GM12878 (cell line): ENCODE measurements at regions not wholly inside any gene's neighbourhood (a gene's known extent, or its start where the extent isn't known, plus 50 kb on each side); places are given as distances from the start of the nearest gene placed in this dataset.

ENCODE experiments used
- ATAC-seq: fragments of 200-7000 bp; cut with Tn5 transposase; 3 replicates; pipeline ENCODE4 v1.9.1; 2020; ENCODE audit warnings: mild to moderate bottlenecking, moderate library complexity
- BruUV-seq: library from RNA; stranded (reverse); fragments of 400-500 nt; replicated peaks from 2 replicates; lab custom pipeline; 2021; lab: Mats Ljungman, UMichigan
- CTCF ChIA-PET: fragments of 300-600 bp; sonication (Branson Sonifier 250); formaldehyde crosslinking; extraction: SDS; loops from one replicate; lab custom pipeline; 2021; ENCODE audit warnings: inconsistent platforms; lab: Yijun Ruan, JAX
- POLR2A ChIA-PET: fragments of 350-600 bp; formaldehyde crosslinking; extraction: SDS; loops from one replicate; lab custom pipeline; 2021; ENCODE audit warnings: inconsistent platforms; lab: Charles Lee
- RAD21 ChIA-PET: fragments of 300-600 bp; sonication (Branson Sonifier 250); formaldehyde crosslinking; loops from one replicate; lab custom pipeline; 2023; ENCODE audit warnings: antibody characterized with exemption; ENCODE audit not compliant: unreplicated experiment; lab: Charles Lee
- SMC1A ChIA-PET: fragments of 300-600 bp; sonication (Branson Sonifier 250); formaldehyde crosslinking; loops from one replicate; lab custom pipeline; 2023; ENCODE audit not compliant: unreplicated experiment, uncharacterized antibody; lab: Charles Lee
- DNase-seq: peaks from one replicate; pipeline ENCODE4 v3.0.0-alpha.2; 2011; ENCODE audit warnings: low read depth, low spot score
- FAIRE-seq: peaks from 3 replicates; lab custom pipeline; 2011; peaks lifted over from hg19 to GRCh38; lab: Jason Lieb, UNC
- H2AFZ ChIP-seq: 2 replicates; pipeline ENCODE4 v1.6.0; 2011; ENCODE audit warnings: low read depth, low read length, control low read depth; ENCODE audit not compliant: control insufficient read depth
- H3K27ac ChIP-seq: 2 replicates; pipeline ENCODE4 v1.5.1; 2011; ENCODE audit warnings: control low read depth; ENCODE audit not compliant: control insufficient read depth, insufficient read depth
- H3K27me3 ChIP-seq, 2 experiments: replicated peaks in 1 of 2; 2 replicates each; pipeline versions ENCODE4 v1.6.0 to v1.6.1; 2011; ENCODE audit warnings: low read length in 1 of 2; ENCODE audit not compliant: control insufficient read depth in 2 of 2, insufficient read depth in 2 of 2
- H3K36me3 ChIP-seq, 2 experiments: 2 replicates each; pipeline ENCODE4 v1.5.1; 2011; ENCODE audit warnings: low read length in 1 of 2; ENCODE audit not compliant: control insufficient read depth in 2 of 2, insufficient read depth in 2 of 2
- H3K4me1 ChIP-seq: 2 replicates; pipeline ENCODE4 v1.6.1; 2011; ENCODE audit warnings: mild to moderate bottlenecking, low read length, moderate library complexity, mixed read lengths; ENCODE audit not compliant: control insufficient read depth, insufficient read depth
- H3K4me2 ChIP-seq: 2 replicates; pipeline ENCODE4 v1.6.0; 2011; ENCODE audit warnings: control low read depth; ENCODE audit not compliant: control insufficient read depth, insufficient read depth
- H3K4me3 ChIP-seq: fragments of 200-600 bp; sonication (generic); 2 replicates; pipeline ENCODE4 v1.5.1; 2016
- H3K79me2 ChIP-seq: 2 replicates; pipeline ENCODE4 v1.6.0; 2011; ENCODE audit warnings: low read length; ENCODE audit not compliant: control insufficient read depth, insufficient read depth
- H3K9ac ChIP-seq: 2 replicates; pipeline ENCODE4 v1.8.0; 2011; ENCODE audit warnings: low read length, control low read depth, mixed read lengths; ENCODE audit not compliant: control insufficient read depth, insufficient read depth
- H3K9me3 ChIP-seq: replicated peaks from 3 replicates; pipeline ENCODE4 v1.5.1; 2011; ENCODE audit warnings: mild to moderate bottlenecking, low read length; ENCODE audit not compliant: control insufficient read depth, insufficient read depth
- H4K20me1 ChIP-seq: 2 replicates; pipeline ENCODE4 v1.6.0; 2011; ENCODE audit not compliant: control insufficient read depth, insufficient read depth
- ASH2L ChIP-seq: fragments of 300-600, 200-600 bp; sonication (generic); IDR thresholded peaks from 2 replicates; pipeline ENCODE4 v1.6.1; 2017; ENCODE audit warnings: low read depth, mild to moderate bottlenecking, borderline replicate concordance
- JUND ChIP-seq: IDR thresholded peaks from 2 replicates; pipeline ENCODE4 v1.6.1; 2012; ENCODE audit warnings: low read depth, mild to moderate bottlenecking, low read length, improper control_type of control experiment, moderate library complexity
- KLF5 ChIP-seq: fragments of 450-650 bp; IDR thresholded peaks from 2 replicates; pipeline ENCODE4 v1.6.1; 2014; ENCODE audit warnings: mild to moderate bottlenecking; ENCODE audit not compliant: partially characterized antibody
- MTA2 ChIP-seq: fragments of 450-650 bp; IDR thresholded peaks from 2 replicates; pipeline ENCODE4 v1.6.1; 2016; ENCODE audit warnings: low read depth, mild to moderate bottlenecking, moderate library complexity
- RUNX3 ChIP-seq: IDR thresholded peaks from 2 replicates; pipeline ENCODE4 v1.6.1; 2012; ENCODE audit warnings: low read length, inconsistent platforms
- SIX5 ChIP-seq: IDR thresholded peaks from 2 replicates; pipeline ENCODE4 v1.6.1; 2011; ENCODE audit warnings: mild to moderate bottlenecking, low read depth, low read length, moderate library complexity; ENCODE audit not compliant: severe bottlenecking
- WGBS: methylation state at CpG from one replicate; pipeline ENCODE4 v1.1.6; 2016; ENCODE audit warnings: low lambda C conversion rate; ENCODE audit not compliant: insufficient replicate concordance, insufficient coverage; ENCODE audit errors: missing lambda C conversion rate; 5-methylcytosine and 5-hydroxymethylcytosine counted together
- in situ Hi-C: fragments of 300-500 bp; cut with MboI; formaldehyde crosslinking; loops from 9 replicates; pipeline ENCODE4 v1.14.3; 2018; ENCODE audit warnings: mixed read lengths
- intact Hi-C: fragments of 100-400 bp; cut with micrococcal nuclease; formaldehyde crosslinking; loops from one replicate; pipeline ENCODE4 v1.14.2; 2022; ENCODE audit not compliant: unreplicated experiment
- TF ChIP-seq, protein P1 (sequence below): fragments of 450-650 bp; formaldehyde crosslinking; IDR thresholded peaks from 2 replicates; pipeline ENCODE4 v1.4.0; 2022; ENCODE audit warnings: mild to moderate bottlenecking, moderate library complexity
- TF ChIP-seq, protein P2 (sequence below): IDR thresholded peaks from 2 replicates; pipeline ENCODE4 v1.6.1; 2012; ENCODE audit warnings: low read length, inconsistent platforms
- TF ChIP-seq, protein P3 (sequence below), 3 experiments: IDR thresholded peaks in 2 of 3; conservative IDR thresholded peaks in 1 of 3; 2 replicates each; pipeline ENCODE4 v1.5.1; 2011; ENCODE audit warnings: low read depth in 3 of 3, low read length in 3 of 3, mild to moderate bottlenecking in 3 of 3, control low read depth in 2 of 3, moderate library complexity in 2 of 3, inconsistent platforms in 1 of 3, mixed read lengths in 1 of 3; ENCODE audit not compliant: control insufficient read depth in 2 of 3, insufficient read depth in 1 of 3; ENCODE audit errors: extremely low read depth in 1 of 3

DNA sequence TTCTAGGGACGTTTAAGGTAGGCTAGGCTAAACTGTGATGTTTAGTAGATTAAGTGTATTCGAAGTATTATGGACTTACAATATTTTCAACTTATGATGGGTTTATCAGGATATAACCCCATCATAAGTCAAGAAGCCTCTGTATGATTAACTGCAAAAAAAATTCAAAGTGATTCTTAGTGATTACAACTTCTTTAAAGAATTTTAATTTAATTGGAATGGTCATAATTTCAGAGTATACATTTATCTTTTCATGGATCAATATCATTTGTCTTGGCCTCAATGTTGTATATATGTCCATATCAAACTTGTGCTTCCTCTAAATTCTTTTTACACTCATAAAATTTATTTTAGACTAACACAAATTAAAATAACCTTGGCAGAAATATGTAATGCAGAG is 183.3 kb upstream of the LRP1B start:
- ChIA-PET CTCF (no interaction called here), POLR2A (no interaction called here), SMC1A (no interaction called here), RAD21 (no interaction called here)
- Histone ChIP-seq H3K9me3 (no peaks in the 10 kb centered on the region), H3K4me2 (no peak overlapping the region), H4K20me1 (no peaks in the 10 kb centered on the region), H3K4me1 (no peaks in the 10 kb centered on the region), H3K36me3 (no peaks in the 10 kb centered on the region), H3K9ac (no peak overlapping the region), H2AFZ (no peak overlapping the region), H3K4me3 (no peak overlapping the region), H3K27ac (no peak overlapping the region), H3K27me3 (no peaks in the 10 kb centered on the region), H3K79me2 (no peaks in the 10 kb centered on the region)
- in situ Hi-C loops, result no loop called here
- WGBS, result 7% methylated on average over 2 of the region's 2 CpGs
- no TSS peak for BruUV-seq
- DNase-seq (no peak), FAIRE-seq (no peak), ATAC-seq (no peak)
- TF ChIP-seq KLF5, result no peak
- no peak for TF ChIP-seq SIX5
- TF ChIP-seq, protein P1, sequence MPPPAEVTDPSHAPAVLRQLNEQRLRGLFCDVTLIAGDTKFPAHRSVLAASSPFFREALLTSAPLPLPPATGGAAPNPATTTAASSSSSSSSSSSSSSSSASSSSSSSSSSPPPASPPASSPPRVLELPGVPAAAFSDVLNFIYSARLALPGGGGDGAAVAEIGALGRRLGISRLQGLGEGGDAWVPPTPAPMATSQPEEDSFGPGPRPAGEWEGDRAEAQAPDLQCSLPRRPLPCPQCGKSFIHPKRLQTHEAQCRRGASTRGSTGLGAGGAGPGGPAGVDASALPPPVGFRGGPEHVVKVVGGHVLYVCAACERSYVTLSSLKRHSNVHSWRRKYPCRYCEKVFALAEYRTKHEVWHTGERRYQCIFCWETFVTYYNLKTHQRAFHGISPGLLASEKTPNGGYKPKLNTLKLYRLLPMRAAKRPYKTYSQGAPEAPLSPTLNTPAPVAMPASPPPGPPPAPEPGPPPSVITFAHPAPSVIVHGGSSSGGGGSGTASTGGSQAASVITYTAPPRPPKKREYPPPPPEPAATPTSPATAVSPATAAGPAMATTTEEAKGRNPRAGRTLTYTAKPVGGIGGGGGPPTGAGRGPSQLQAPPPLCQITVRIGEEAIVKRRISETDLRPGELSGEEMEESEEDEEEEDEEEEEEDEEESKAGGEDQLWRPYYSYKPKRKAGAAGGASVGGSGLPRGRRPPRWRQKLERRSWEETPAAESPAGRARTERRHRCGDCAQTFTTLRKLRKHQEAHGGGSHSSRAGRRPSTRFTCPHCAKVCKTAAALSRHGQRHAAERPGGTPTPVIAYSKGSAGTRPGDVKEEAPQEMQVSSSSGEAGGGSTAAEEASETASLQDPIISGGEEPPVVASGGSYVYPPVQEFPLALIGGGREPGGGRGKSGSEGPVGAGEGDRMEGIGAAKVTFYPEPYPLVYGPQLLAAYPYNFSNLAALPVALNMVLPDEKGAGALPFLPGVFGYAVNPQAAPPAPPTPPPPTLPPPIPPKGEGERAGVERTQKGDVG (CRISPR knock-in tag), result no peak
- TF ChIP-seq, protein P2, sequence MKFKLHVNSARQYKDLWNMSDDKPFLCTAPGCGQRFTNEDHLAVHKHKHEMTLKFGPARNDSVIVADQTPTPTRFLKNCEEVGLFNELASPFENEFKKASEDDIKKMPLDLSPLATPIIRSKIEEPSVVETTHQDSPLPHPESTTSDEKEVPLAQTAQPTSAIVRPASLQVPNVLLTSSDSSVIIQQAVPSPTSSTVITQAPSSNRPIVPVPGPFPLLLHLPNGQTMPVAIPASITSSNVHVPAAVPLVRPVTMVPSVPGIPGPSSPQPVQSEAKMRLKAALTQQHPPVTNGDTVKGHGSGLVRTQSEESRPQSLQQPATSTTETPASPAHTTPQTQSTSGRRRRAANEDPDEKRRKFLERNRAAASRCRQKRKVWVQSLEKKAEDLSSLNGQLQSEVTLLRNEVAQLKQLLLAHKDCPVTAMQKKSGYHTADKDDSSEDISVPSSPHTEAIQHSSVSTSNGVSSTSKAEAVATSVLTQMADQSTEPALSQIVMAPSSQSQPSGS, result no peak
- TF ChIP-seq, protein P3, sequence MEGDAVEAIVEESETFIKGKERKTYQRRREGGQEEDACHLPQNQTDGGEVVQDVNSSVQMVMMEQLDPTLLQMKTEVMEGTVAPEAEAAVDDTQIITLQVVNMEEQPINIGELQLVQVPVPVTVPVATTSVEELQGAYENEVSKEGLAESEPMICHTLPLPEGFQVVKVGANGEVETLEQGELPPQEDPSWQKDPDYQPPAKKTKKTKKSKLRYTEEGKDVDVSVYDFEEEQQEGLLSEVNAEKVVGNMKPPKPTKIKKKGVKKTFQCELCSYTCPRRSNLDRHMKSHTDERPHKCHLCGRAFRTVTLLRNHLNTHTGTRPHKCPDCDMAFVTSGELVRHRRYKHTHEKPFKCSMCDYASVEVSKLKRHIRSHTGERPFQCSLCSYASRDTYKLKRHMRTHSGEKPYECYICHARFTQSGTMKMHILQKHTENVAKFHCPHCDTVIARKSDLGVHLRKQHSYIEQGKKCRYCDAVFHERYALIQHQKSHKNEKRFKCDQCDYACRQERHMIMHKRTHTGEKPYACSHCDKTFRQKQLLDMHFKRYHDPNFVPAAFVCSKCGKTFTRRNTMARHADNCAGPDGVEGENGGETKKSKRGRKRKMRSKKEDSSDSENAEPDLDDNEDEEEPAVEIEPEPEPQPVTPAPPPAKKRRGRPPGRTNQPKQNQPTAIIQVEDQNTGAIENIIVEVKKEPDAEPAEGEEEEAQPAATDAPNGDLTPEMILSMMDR (IDR thresholded peaks at IDR 0.05 in 2 of 3, conservative IDR thresholded peaks at IDR 0.05 in 1 of 3; ENCODE audit: control insufficient read depth in 2 of 3, extremely low read depth in 1 of 3, insufficient read depth in 1 of 3, low read depth in 3 of 3, low read length in 3 of 3), result no peak
- no peak for TF ChIP-seq ASH2L
- TF ChIP-seq RUNX3, result no peak
- no peak for TF ChIP-seq MTA2
- no peak for TF ChIP-seq JUND
- intact Hi-C loops, result no loop called here
